Fibroblast of lung (primary cell): ENCODE measurements at regions not wholly inside any gene's neighbourhood (a gene's known extent, or its start where the extent isn't known, plus 50 kb on each side); places are given as distances from the start of the nearest gene placed in this dataset.
"Not testable (repeated sequence)": the region's sequence is repeated elsewhere in the genome, so short reads cannot be mapped to it uniquely, and the experiment has no call there.

Experiments used
- DNase-seq, 2 donors: peaks; one replicate each; pipeline versions ENCODE4 v3.0.0 to v3.0.0-alpha.2; 2010; ENCODE audit warnings: low read depth in 2 of 2
- H2AFZ ChIP-seq: 2 replicates; pipeline ENCODE4 v1.5.1; 2012; ENCODE audit warnings: low read length, control low read depth, inconsistent platforms
- H3K27ac ChIP-seq: 2 replicates; pipeline ENCODE4 v1.5.1; 2011; ENCODE audit warnings: low read length, control low read depth; ENCODE audit not compliant: insufficient read depth
- H3K27me3 ChIP-seq: 2 replicates; pipeline ENCODE4 v1.5.1; 2011; ENCODE audit warnings: mild to moderate bottlenecking, low read length; ENCODE audit not compliant: control insufficient read depth, insufficient read depth
- H3K36me3 ChIP-seq: 2 replicates; pipeline ENCODE4 v1.5.1; 2011; ENCODE audit warnings: low read length; ENCODE audit not compliant: control insufficient read depth, insufficient read depth
- H3K4me1 ChIP-seq: 2 replicates; pipeline ENCODE4 v1.5.1; 2011; ENCODE audit warnings: low read length; ENCODE audit not compliant: control insufficient read depth, insufficient read depth; ENCODE audit errors: extremely low read depth
- H3K4me2 ChIP-seq: 2 replicates; pipeline ENCODE4 v1.5.1; 2011; ENCODE audit warnings: low read length, control low read depth; ENCODE audit not compliant: insufficient read depth; ENCODE audit errors: extremely low read depth
- H3K4me3 ChIP-seq, 4 experiments: fragments of 200-600 bp in 1 of 4; sonication (generic) in 1 of 4; replicated peaks in 1 of 4; 2 replicates each; pipeline ENCODE4 v1.5.1; 2011 to 2016; ENCODE audit warnings: low read length in 4 of 4, low read depth in 3 of 4, mild to moderate bottlenecking in 3 of 4, control low read depth in 2 of 4, inconsistent platforms in 1 of 4, mixed read lengths in 1 of 4; ENCODE audit not compliant: insufficient read depth in 1 of 4; ENCODE audit errors: control extremely low read depth in 1 of 4
- H3K79me2 ChIP-seq: 2 replicates; pipeline ENCODE4 v1.5.1; 2012; ENCODE audit warnings: mild to moderate bottlenecking, low read length, inconsistent platforms; ENCODE audit not compliant: control insufficient read depth, insufficient read depth
- H3K9ac ChIP-seq: 2 replicates; pipeline ENCODE4 v1.5.1; 2011; ENCODE audit warnings: mild to moderate bottlenecking, low read length, control low read depth; ENCODE audit not compliant: insufficient read depth
- H3K9me3 ChIP-seq: 2 replicates; pipeline ENCODE4 v1.5.1; 2012; ENCODE audit warnings: low read depth, low read length; ENCODE audit not compliant: control insufficient read depth, insufficient read depth
- H4K20me1 ChIP-seq: 2 replicates; pipeline ENCODE4 v1.5.1; 2011; ENCODE audit warnings: low read length; ENCODE audit not compliant: control insufficient read depth, insufficient read depth; ENCODE audit errors: extremely low read depth
- EZH2 ChIP-seq: IDR thresholded peaks from 2 replicates; pipeline ENCODE4 v1.5.1; 2012; ENCODE audit warnings: low read length, control low read depth, mild to moderate bottlenecking; ENCODE audit errors: missing control alignments
- TF ChIP-seq, protein P1 (sequence below), 2 donors: IDR thresholded peaks in 1 of 2; conservative IDR thresholded peaks in 1 of 2; 1 replicate in 1 of 2; 2 replicates in 1 of 2; pipeline ENCODE4 v1.5.1; 2011 to 2012; ENCODE audit warnings: low read length in 2 of 2, control low read depth in 1 of 2, inconsistent platforms in 1 of 2, low read depth in 1 of 2, mild to moderate bottlenecking in 1 of 2

DNA sequence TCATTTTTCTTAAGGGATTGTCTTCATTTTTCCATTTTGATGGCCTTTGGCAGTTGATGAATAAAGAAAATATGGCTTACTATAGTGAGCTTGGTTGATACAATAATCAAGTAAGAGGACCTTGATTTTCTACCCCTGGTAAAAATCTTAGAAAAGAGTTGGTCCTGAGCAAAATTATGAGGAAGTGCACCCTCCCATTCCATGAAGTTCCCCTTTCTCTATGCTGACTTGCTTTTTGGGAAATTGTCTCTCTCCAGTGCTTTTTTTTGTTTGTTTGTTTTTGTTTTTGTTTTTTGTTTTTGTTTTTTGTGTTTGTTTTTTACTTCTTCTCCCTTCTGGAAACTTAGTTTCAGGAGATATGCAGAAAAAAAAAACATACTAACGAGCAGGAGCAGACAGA, 449.2 kb upstream of the ACTBL2 start:
- H3K4me1 ChIP-seq, result no peaks in the 10 kb centered on the region
- no peak overlapping the region for H3K4me2 ChIP-seq
- H3K9me3 ChIP-seq, result no peaks in the 10 kb centered on the region
- no peak overlapping the region for H2AFZ ChIP-seq
- no peak overlapping the region for H3K4me3 ChIP-seq
- H3K27me3 ChIP-seq, result no peaks in the 10 kb centered on the region
- no peaks in the 10 kb centered on the region for H4K20me1 ChIP-seq
- DNase-seq, result no peak
- no peaks in the 10 kb centered on the region for H3K79me2 ChIP-seq
- H3K36me3 ChIP-seq, result no peaks in the 10 kb centered on the region
- no peak overlapping the region for H3K27ac ChIP-seq
- no peak for TF ChIP-seq EZH2
- TF ChIP-seq, protein P1, sequence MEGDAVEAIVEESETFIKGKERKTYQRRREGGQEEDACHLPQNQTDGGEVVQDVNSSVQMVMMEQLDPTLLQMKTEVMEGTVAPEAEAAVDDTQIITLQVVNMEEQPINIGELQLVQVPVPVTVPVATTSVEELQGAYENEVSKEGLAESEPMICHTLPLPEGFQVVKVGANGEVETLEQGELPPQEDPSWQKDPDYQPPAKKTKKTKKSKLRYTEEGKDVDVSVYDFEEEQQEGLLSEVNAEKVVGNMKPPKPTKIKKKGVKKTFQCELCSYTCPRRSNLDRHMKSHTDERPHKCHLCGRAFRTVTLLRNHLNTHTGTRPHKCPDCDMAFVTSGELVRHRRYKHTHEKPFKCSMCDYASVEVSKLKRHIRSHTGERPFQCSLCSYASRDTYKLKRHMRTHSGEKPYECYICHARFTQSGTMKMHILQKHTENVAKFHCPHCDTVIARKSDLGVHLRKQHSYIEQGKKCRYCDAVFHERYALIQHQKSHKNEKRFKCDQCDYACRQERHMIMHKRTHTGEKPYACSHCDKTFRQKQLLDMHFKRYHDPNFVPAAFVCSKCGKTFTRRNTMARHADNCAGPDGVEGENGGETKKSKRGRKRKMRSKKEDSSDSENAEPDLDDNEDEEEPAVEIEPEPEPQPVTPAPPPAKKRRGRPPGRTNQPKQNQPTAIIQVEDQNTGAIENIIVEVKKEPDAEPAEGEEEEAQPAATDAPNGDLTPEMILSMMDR (conservative IDR thresholded peaks at IDR 0.05 in 1 of 2, IDR thresholded peaks at IDR 0.05 in 1 of 2; ENCODE audit: low read depth in 1 of 2, low read length in 2 of 2), result no peak
- no peak overlapping the region for H3K9ac ChIP-seq

DNA sequence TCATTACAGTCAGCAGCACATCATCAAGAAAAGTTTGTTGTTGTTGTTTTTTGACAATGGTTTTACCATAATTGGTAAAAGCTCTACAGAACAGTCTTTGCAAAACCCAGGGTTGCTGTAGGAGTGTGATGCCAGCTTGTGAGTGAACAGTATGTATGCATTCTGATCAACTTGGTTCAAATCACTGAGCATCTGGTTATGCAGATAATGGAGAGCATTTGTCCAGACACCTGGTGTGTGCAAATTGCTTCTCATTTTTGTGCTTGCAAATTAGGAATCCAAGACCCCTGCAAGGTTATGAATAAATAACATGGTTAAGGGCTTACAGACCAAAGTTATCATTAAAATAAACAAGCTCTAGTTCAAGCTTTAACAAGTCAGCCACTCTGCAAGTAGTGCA, 448.7 kb upstream of the ACTBL2 start:
- Histone ChIP-seq H2AFZ (no peak overlapping the region), H3K9ac (no peak overlapping the region), H3K27ac (no peak overlapping the region), H3K9me3 (no peaks in the 10 kb centered on the region), H3K36me3 (no peaks in the 10 kb centered on the region), H3K27me3 (no peaks in the 10 kb centered on the region), H3K4me3 (no peak overlapping the region), H3K4me2 (no peak overlapping the region), H4K20me1 (no peaks in the 10 kb centered on the region), H3K79me2 (no peaks in the 10 kb centered on the region), H3K4me1 (no peaks in the 10 kb centered on the region)
- no peak for TF ChIP-seq EZH2
- TF ChIP-seq, protein P1 (conservative IDR thresholded peaks at IDR 0.05 in 1 of 2, IDR thresholded peaks at IDR 0.05 in 1 of 2; ENCODE audit: low read depth in 1 of 2, low read length in 2 of 2), result no peak
- no peak for DNase-seq

DNA sequence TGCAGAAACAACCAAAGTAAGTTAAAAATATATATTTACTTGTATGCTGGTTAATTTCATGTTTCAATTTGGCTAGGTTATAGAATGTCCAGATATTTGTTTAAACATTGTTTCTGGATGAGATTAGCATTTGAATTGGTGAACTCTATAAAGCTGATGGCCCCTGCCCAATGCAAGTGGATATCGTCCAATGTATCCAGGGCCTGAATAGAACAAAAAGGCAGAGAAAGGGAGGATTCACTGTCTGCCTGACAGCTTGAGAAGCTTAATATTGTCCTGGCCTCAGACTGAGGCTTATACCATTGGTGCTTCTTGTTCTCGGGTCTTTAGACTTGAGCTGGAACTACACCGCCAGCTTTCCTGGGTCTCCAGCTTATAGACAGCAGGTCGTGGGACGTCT, 446.7 kb upstream of the ACTBL2 start:
- DNase-seq, result no peak
- Histone ChIP-seq H3K27me3 (no peaks in the 10 kb centered on the region), H3K9ac (no peak overlapping the region), H3K36me3 (no peaks in the 10 kb centered on the region), H3K4me3 (no peak overlapping the region), H3K27ac (no peak overlapping the region), H2AFZ (no peak overlapping the region), H3K9me3 (no peaks in the 10 kb centered on the region), H4K20me1 (no peaks in the 10 kb centered on the region), H3K4me1 (no peaks in the 10 kb centered on the region), H3K79me2 (no peaks in the 10 kb centered on the region), H3K4me2 (no peak overlapping the region)
- TF ChIP-seq, protein P1 (conservative IDR thresholded peaks at IDR 0.05 in 1 of 2, IDR thresholded peaks at IDR 0.05 in 1 of 2; ENCODE audit: low read depth in 1 of 2, low read length in 2 of 2), result no peak
- no peak for TF ChIP-seq EZH2

DNA sequence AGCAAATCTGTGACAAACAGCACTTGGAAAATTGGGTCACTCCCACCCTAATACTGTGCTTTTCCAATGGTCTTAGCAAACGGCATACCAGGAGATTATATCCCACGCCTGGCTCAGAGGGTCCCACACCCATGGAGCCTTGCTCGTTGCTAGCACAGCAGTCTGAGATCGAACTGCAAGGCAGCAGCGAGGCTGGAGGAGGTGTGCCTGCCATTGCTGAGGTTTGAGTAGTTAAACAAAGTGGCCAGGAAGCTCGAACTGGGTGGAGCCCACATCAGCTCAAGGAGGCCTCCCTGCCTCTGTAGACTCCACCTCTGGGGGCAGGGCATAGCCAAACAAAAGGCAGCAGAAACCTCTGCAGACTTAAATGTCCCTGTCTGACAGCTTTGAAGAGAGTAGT, 440.5 kb upstream of the ACTBL2 start:
- not testable (repeated sequence) for H4K20me1 ChIP-seq, H3K4me3 ChIP-seq, H3K36me3 ChIP-seq, H2AFZ ChIP-seq, H3K27ac ChIP-seq, H3K27me3 ChIP-seq, H3K9ac ChIP-seq, H3K79me2 ChIP-seq, DNase-seq, H3K4me1 ChIP-seq, H3K9me3 ChIP-seq, H3K4me2 ChIP-seq
